GM13976 (cell line): ENCODE measurements at regions not wholly inside any gene's neighbourhood (a gene's known extent, or its start where the extent isn't known, plus 50 kb on each side); places are given as distances from the start of the nearest gene placed in this dataset.

ENCODE experiments used
- DNase-seq: peaks from one replicate; pipeline ENCODE4 v3.0.0; 2012; ENCODE audit warnings: low spot score
- CTCF ChIP-seq: IDR thresholded peaks from 2 replicates; pipeline ENCODE4 v1.5.1; 2012; ENCODE audit warnings: borderline replicate concordance, mild to moderate bottlenecking; ENCODE audit not compliant: insufficient read depth; ENCODE audit errors: extremely low read depth, missing control alignments, control extremely low read depth
- in situ Hi-C: fragments of 300-500 bp; cut with MboI; formaldehyde crosslinking; loops from one replicate; pipeline ENCODE4 v1.12.0; 2022; ENCODE audit warnings: low sequenced_read_pairs, mixed read lengths, inconsistent platforms; ENCODE audit not compliant: unreplicated experiment

GRCh38 chr6:65943548-65943947 is 236.5 kb upstream of the EYS start:
- TF ChIP-seq CTCF: no peak
- in situ Hi-C loops: no loop called here
- no peak for DNase-seq

- no peak for TF ChIP-seq CTCF
- in situ Hi-C loops: no loop called here
- no peak for DNase-seq
These were observed 236.0 kb upstream of the EYS start for GRCh38 chr6:65943051-65943450.

GRCh38 chr6:65938000-65938399 is 231.0 kb upstream of the EYS start:
- TF ChIP-seq CTCF: no peak

GRCh38 chr6:65935412-65935811 is 228.4 kb upstream of the EYS start:
- in situ Hi-C loops: no loop called here
- TF ChIP-seq CTCF: no peak
- no peak for DNase-seq

More at GRCh38 chr6:65938000-65938399, 231.0 kb upstream of the EYS start:
- no peak for DNase-seq
- in situ Hi-C loops: no loop called here

- TF ChIP-seq CTCF: no peak
- in situ Hi-C loops: no loop called here
- no peak for DNase-seq
These were observed 226.4 kb upstream of the EYS start for GRCh38 chr6:65933390-65933789.

GRCh38 chr6:65927141-65927540 is 220.1 kb upstream of the EYS start:
- no peak for TF ChIP-seq CTCF
- in situ Hi-C loops: no loop called here
- DNase-seq: no peak

- TF ChIP-seq CTCF: no peak
- in situ Hi-C loops: no loop called here
- no peak for DNase-seq
These were observed 217.4 kb upstream of the EYS start for GRCh38 chr6:65924411-65924810.
